Liver (tissue), 8 donors: ENCODE measurements at regions not wholly inside any gene's neighbourhood (a gene's known extent, or its start where the extent isn't known, plus 50 kb on each side); places are given as distances from the start of the nearest gene placed in this dataset.
A peak's percentile ranks its signal among the peaks of the same experiment; 100 is the strongest.

Source experiments
- DNase-seq: peaks from one replicate; pipeline ENCODE4 v3.0.0-alpha.2; 2017; ENCODE audit warnings: low spot score
- H3K27ac ChIP-seq, 2 donors: one replicate each; pipeline ENCODE4 v1.7.0; 2013; ENCODE audit warnings: inconsistent platforms in 2 of 2, low read length in 2 of 2, control low read depth in 1 of 2, low read depth in 1 of 2, mild to moderate bottlenecking in 1 of 2
- H3K27me3 ChIP-seq, 4 donors: one replicate each; pipeline versions ENCODE4 v1.6.1 to v1.7.0; 2013; ENCODE audit warnings: low read length in 3 of 4, inconsistent platforms in 1 of 4, mild to moderate bottlenecking in 1 of 4, moderate library complexity in 1 of 4; ENCODE audit not compliant: control insufficient read depth in 4 of 4, insufficient read depth in 4 of 4
- H3K36me3 ChIP-seq, 4 donors: one replicate each; pipeline versions ENCODE4 v1.6.1 to v1.7.0; 2013; ENCODE audit warnings: low read length in 3 of 4, mild to moderate bottlenecking in 3 of 4, low read depth in 1 of 4, moderate library complexity in 1 of 4; ENCODE audit not compliant: control insufficient read depth in 4 of 4, insufficient read depth in 3 of 4
- H3K4me1 ChIP-seq, 4 donors: one replicate each; pipeline versions ENCODE4 v1.6.1 to v1.7.0; 2013; ENCODE audit warnings: low read length in 3 of 4, mild to moderate bottlenecking in 3 of 4, moderate library complexity in 1 of 4; ENCODE audit not compliant: control insufficient read depth in 4 of 4, insufficient read depth in 4 of 4
- H3K4me3 ChIP-seq, 3 donors: one replicate each; pipeline versions ENCODE4 v1.6.1 to v1.7.0; 2013; ENCODE audit warnings: low read length in 3 of 3, control low read depth in 1 of 3, low read depth in 1 of 3, mild to moderate bottlenecking in 1 of 3
- H3K9ac ChIP-seq, 2 donors: one replicate each; pipeline ENCODE4 v1.7.0; 2013; ENCODE audit warnings: low read length in 2 of 2, mild to moderate bottlenecking in 2 of 2, moderate library complexity in 2 of 2, control low read depth in 1 of 2, low read depth in 1 of 2
- H3K9me3 ChIP-seq, 4 donors: one replicate each; pipeline versions ENCODE4 v1.6.1 to v1.7.0; 2013; ENCODE audit warnings: low read length in 3 of 4; ENCODE audit not compliant: control insufficient read depth in 4 of 4
- ATF3 ChIP-seq: IDR thresholded peaks from 2 replicates; pipeline ENCODE4 v1.6.1; 2016; ENCODE audit warnings: antibody characterized with exemption
- EGR1 ChIP-seq, 2 donors: IDR thresholded peaks; 2 replicates each; pipeline ENCODE4 v1.6.1; 2016 to 2018; ENCODE audit warnings: antibody characterized with exemption in 2 of 2, low read depth in 2 of 2
- FOXA2 ChIP-seq: IDR thresholded peaks from 2 replicates; pipeline ENCODE4 v1.6.1; 2016; ENCODE audit warnings: antibody characterized with exemption
- HNF4A ChIP-seq, 2 donors: conservative IDR thresholded peaks; 2 replicates each; pipeline ENCODE4 v1.6.1; 2016; ENCODE audit warnings: antibody characterized with exemption in 2 of 2, mild to moderate bottlenecking in 2 of 2
- HNF4G ChIP-seq: IDR thresholded peaks from 2 replicates; pipeline ENCODE4 v1.6.1; 2016; ENCODE audit warnings: antibody characterized with exemption
- JUND ChIP-seq, 2 donors: IDR thresholded peaks; 2 replicates each; pipeline ENCODE4 v1.6.1; 2016; ENCODE audit warnings: antibody characterized with exemption in 2 of 2
- NR2F2 ChIP-seq: IDR thresholded peaks from 2 replicates; pipeline ENCODE4 v1.6.1; 2016; ENCODE audit warnings: antibody characterized with exemption
- RAD21 ChIP-seq, 2 donors: IDR thresholded peaks; 2 replicates each; pipeline ENCODE4 v1.6.1; 2016; ENCODE audit warnings: antibody characterized with exemption in 2 of 2, mild to moderate bottlenecking in 2 of 2
- REST ChIP-seq: IDR thresholded peaks from 2 replicates; pipeline ENCODE4 v1.6.1; 2016; ENCODE audit warnings: antibody characterized with exemption, mild to moderate bottlenecking
- RXRA ChIP-seq, 2 donors: IDR thresholded peaks; 2 replicates each; pipeline ENCODE4 v1.6.1; 2017 to 2018; ENCODE audit warnings: antibody characterized with exemption in 2 of 2, mild to moderate bottlenecking in 1 of 2
- SP1 ChIP-seq: IDR thresholded peaks from 2 replicates; pipeline ENCODE4 v1.6.1; 2018; ENCODE audit warnings: antibody characterized with exemption, mild to moderate bottlenecking
- TAF1 ChIP-seq: conservative IDR thresholded peaks from 2 replicates; pipeline ENCODE4 v1.6.1; 2016; ENCODE audit warnings: antibody characterized with exemption, mild to moderate bottlenecking
- YY1 ChIP-seq: IDR thresholded peaks from 2 replicates; pipeline ENCODE4 v1.6.1; 2016; ENCODE audit warnings: antibody characterized with exemption, mild to moderate bottlenecking
- ZBTB33 ChIP-seq: IDR thresholded peaks from 2 replicates; pipeline ENCODE4 v1.6.1; 2016; ENCODE audit warnings: antibody characterized with exemption
- WGBS: extraction: QIAGEN DNeasy Blood & Tissue Kit; methylation state at CpG from one replicate; pipeline ENCODE4 v1.1.7; 2013; 5-methylcytosine and 5-hydroxymethylcytosine counted together
- TF ChIP-seq, protein P1 (sequence below): IDR thresholded peaks from 2 replicates; pipeline ENCODE4 v1.6.1; 2016; ENCODE audit warnings: antibody characterized with exemption
- TF ChIP-seq, protein P2 (sequence below): fragments of 150-350 bp; IDR thresholded peaks from 2 replicates; pipeline ENCODE4 v1.5.1; 2017; ENCODE audit warnings: improper control_type of control experiment, low read depth, low read length; ENCODE audit not compliant: missing input control
- donor health status: healthy.
- donor health status: healthy.
- donor health status: healthy.
- donor health status: healthy.
- donor health status: healthy.

GRCh38 chr7:35537067-35538023, 157.6 kb downstream of the HERPUD2 start:
- no peaks in the 10 kb centered on the region for H3K9me3 ChIP-seq
- peaks cover 9 to 20% (median 15%) of the 10 kb centered on the region in 4 donors for H3K4me1 ChIP-seq
- TF ChIP-seq YY1 (no peak), HNF4A (conservative IDR thresholded peaks at IDR 0.05) (no peak), EGR1 (IDR thresholded peaks at IDR 0.05; ENCODE audit: low read depth in 2 of 2) (no peak), RXRA (IDR thresholded peaks at IDR 0.05) (peak; percentile 57 to 87), REST (no peak), RAD21 (IDR thresholded peaks at IDR 0.05) (peak; percentile 91 to 95)
- TF ChIP-seq, protein P1, sequence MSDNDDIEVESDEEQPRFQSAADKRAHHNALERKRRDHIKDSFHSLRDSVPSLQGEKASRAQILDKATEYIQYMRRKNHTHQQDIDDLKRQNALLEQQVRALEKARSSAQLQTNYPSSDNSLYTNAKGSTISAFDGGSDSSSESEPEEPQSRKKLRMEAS = no peak
- TF ChIP-seq, protein P2, sequence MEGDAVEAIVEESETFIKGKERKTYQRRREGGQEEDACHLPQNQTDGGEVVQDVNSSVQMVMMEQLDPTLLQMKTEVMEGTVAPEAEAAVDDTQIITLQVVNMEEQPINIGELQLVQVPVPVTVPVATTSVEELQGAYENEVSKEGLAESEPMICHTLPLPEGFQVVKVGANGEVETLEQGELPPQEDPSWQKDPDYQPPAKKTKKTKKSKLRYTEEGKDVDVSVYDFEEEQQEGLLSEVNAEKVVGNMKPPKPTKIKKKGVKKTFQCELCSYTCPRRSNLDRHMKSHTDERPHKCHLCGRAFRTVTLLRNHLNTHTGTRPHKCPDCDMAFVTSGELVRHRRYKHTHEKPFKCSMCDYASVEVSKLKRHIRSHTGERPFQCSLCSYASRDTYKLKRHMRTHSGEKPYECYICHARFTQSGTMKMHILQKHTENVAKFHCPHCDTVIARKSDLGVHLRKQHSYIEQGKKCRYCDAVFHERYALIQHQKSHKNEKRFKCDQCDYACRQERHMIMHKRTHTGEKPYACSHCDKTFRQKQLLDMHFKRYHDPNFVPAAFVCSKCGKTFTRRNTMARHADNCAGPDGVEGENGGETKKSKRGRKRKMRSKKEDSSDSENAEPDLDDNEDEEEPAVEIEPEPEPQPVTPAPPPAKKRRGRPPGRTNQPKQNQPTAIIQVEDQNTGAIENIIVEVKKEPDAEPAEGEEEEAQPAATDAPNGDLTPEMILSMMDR = peak; percentile 93
- WGBS = 5% methylated on average over 43 of the region's 43 CpGs
- peak overlapping the region; percentile 83 to 91 for H3K27ac ChIP-seq
- peak; percentile 86 for DNase-seq
- H3K27me3 ChIP-seq = no peaks in the 10 kb centered on the region
- peak overlapping the region; percentile 10 to 13 for H3K9ac ChIP-seq
- peak overlapping the region in 1 of 3 donors; percentile 57 for H3K4me3 ChIP-seq
- no peaks in the 10 kb centered on the region for H3K36me3 ChIP-seq

DNA sequence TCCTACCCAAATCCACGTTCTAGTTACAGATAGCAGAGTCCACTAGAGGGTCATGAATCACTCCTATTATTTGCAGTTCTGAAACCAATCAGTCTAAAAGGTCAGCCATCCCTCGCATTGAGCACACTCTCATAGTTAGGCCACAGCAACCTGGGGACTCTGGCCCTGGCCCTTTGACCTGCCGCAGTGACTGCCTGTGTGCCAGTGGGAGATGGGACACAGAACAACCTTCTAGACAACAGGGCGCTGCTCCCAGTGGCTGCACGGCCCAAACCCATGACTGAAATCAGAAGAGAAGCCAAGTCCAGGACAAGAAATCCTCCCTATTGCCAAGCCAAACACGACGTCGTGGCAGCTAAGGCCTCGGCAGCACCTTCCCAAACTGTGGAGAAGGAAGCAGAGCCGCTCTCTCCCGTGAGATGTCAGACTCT, 158.5 kb downstream of the HERPUD2 start:
- H3K27me3 ChIP-seq = no peaks in the 10 kb centered on the region
- peak; percentile 58 for DNase-seq
- peak; percentile 65 for TF ChIP-seq FOXA2
- TF ChIP-seq NR2F2 = peak; percentile 97
- TF ChIP-seq JUND (IDR thresholded peaks at IDR 0.05) = peak; percentile 66 to 94
- peak; percentile 98 for TF ChIP-seq HNF4G
- TF ChIP-seq RAD21 (IDR thresholded peaks at IDR 0.05) = peak; percentile 43 to 69
- peak; percentile 99 for TF ChIP-seq HNF4A (conservative IDR thresholded peaks at IDR 0.05)
- TF ChIP-seq YY1 = peak; percentile 91
- TF ChIP-seq TAF1 = no peak
- TF ChIP-seq, protein P1 = peak; percentile 86
- TF ChIP-seq RXRA (IDR thresholded peaks at IDR 0.05) = peak; percentile 98 to 99
- peak; percentile 74 for TF ChIP-seq ATF3
- TF ChIP-seq, protein P2 = no peak
- TF ChIP-seq EGR1 (IDR thresholded peaks at IDR 0.05; ENCODE audit: low read depth in 2 of 2) = no peak
- peak; percentile 100 for TF ChIP-seq SP1
- TF ChIP-seq ZBTB33 = peak; percentile 90

More for the DNA sequence above, 158.5 kb downstream of the HERPUD2 start:
- H3K36me3 ChIP-seq = no peaks in the 10 kb centered on the region
- peak overlapping the region in 1 of 3 donors; percentile 57 for H3K4me3 ChIP-seq
- H3K9me3 ChIP-seq = no peaks in the 10 kb centered on the region
- H3K4me1 ChIP-seq = peaks cover 9 to 20% (median 15%) of the 10 kb centered on the region in 4 donors
- 38% methylated on average over 11 of the region's 11 CpGs for WGBS
- H3K27ac ChIP-seq = peak overlapping the region; percentile 83 to 91
- H3K9ac ChIP-seq = no peak overlapping the region
